HEK293 (cell line): ENCODE measurements at regions not wholly inside any gene's neighbourhood (a gene's known extent, or its start where the extent isn't known, plus 50 kb on each side); places are given as distances from the start of the nearest gene placed in this dataset.

ENCODE experiments used
- KLF17 ChIP-seq: fragments of 450-650 bp; formaldehyde crosslinking; IDR thresholded peaks from 2 replicates; pipeline ENCODE4 v1.5.1; 2016; ENCODE audit warnings: missing biosample characterization, missing genetic modification characterization
- MYNN ChIP-seq: fragments of 450-650 bp; formaldehyde crosslinking; IDR thresholded peaks from 2 replicates; pipeline ENCODE4 v1.5.1; 2016; ENCODE audit warnings: missing biosample characterization, missing genetic modification characterization, borderline replicate concordance
- SP3 ChIP-seq: fragments of 450-650 bp; formaldehyde crosslinking; IDR thresholded peaks from 2 replicates; pipeline ENCODE4 v1.5.1; 2016; ENCODE audit warnings: missing biosample characterization, missing genetic modification characterization
- ZBTB21 ChIP-seq: fragments of 450-650 bp; formaldehyde crosslinking; IDR thresholded peaks from 2 replicates; pipeline ENCODE4 v1.5.1; 2017; ENCODE audit warnings: missing biosample characterization, missing genetic modification characterization
- ZFP37 ChIP-seq: fragments of 450-650 bp; formaldehyde crosslinking; IDR thresholded peaks from 2 replicates; pipeline ENCODE4 v1.5.1; 2016; ENCODE audit warnings: missing biosample characterization, missing genetic modification characterization
- ZNF10 ChIP-seq: fragments of 450-650 bp; formaldehyde crosslinking; IDR thresholded peaks from 2 replicates; pipeline ENCODE4 v1.5.1; 2017; ENCODE audit warnings: missing biosample characterization, missing genetic modification characterization
- ZNF132 ChIP-seq: fragments of 450-650 bp; formaldehyde crosslinking; IDR thresholded peaks from 2 replicates; pipeline ENCODE4 v1.5.1; 2017; ENCODE audit warnings: missing biosample characterization, missing genetic modification characterization, borderline replicate concordance
- ZNF138 ChIP-seq: fragments of 450-650 bp; formaldehyde crosslinking; IDR thresholded peaks from 2 replicates; pipeline ENCODE4 v1.5.1; 2016; ENCODE audit warnings: missing biosample characterization, missing genetic modification characterization, borderline replicate concordance
- ZNF639 ChIP-seq: fragments of 450-650 bp; formaldehyde crosslinking; IDR thresholded peaks from 2 replicates; pipeline ENCODE4 v1.5.1; 2016; ENCODE audit warnings: missing biosample characterization, missing genetic modification characterization
- ZSCAN23 ChIP-seq: fragments of 450-650 bp; formaldehyde crosslinking; IDR thresholded peaks from 2 replicates; pipeline ENCODE4 v1.5.1; 2016; ENCODE audit warnings: missing biosample characterization, missing genetic modification characterization
- TF ChIP-seq, protein P1 (sequence below): fragments of 450-650 bp; formaldehyde crosslinking; IDR thresholded peaks from 2 replicates; pipeline ENCODE4 v1.5.1; 2016; ENCODE audit warnings: missing biosample characterization, missing genetic modification characterization

DNA sequence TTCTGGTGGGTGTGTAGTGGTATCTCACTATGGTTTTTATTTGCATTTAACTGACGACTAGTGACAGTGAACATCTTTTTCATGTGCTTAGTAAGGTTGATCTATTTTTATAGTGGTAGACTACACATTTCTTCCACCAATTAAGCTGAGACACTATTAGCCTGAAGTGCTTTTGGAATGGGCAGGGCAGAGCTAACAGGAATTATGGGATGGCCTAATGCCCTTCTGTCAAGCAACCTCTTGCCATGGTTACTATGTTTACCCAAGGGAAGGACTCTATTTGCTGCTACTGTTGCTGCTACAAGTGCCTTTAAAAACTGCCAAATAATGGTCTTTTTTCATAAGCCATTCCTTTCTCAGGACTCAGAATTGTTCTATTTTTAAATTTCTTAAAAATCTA lies 676.7 kb upstream of the ACTRT1 start:
- TF ChIP-seq ZFP37 (tag by site-specific recombination) (no peak), SP3 (no peak), ZNF132 (tag by site-specific recombination) (no peak), ZNF138 (tag by site-specific recombination) (no peak), MYNN (tag by site-specific recombination) (no peak), ZNF639 (tag by site-specific recombination) (no peak), ZNF10 (tag by site-specific recombination) (no peak), KLF17 (no peak), ZBTB21 (no peak), ZSCAN23 (tag by site-specific recombination) (no peak)
- TF ChIP-seq, protein P1, sequence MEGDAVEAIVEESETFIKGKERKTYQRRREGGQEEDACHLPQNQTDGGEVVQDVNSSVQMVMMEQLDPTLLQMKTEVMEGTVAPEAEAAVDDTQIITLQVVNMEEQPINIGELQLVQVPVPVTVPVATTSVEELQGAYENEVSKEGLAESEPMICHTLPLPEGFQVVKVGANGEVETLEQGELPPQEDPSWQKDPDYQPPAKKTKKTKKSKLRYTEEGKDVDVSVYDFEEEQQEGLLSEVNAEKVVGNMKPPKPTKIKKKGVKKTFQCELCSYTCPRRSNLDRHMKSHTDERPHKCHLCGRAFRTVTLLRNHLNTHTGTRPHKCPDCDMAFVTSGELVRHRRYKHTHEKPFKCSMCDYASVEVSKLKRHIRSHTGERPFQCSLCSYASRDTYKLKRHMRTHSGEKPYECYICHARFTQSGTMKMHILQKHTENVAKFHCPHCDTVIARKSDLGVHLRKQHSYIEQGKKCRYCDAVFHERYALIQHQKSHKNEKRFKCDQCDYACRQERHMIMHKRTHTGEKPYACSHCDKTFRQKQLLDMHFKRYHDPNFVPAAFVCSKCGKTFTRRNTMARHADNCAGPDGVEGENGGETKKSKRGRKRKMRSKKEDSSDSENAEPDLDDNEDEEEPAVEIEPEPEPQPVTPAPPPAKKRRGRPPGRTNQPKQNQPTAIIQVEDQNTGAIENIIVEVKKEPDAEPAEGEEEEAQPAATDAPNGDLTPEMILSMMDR (tag by site-specific recombination): no peak
